ENCODE measurements at regions not wholly inside any gene's neighbourhood (a gene's known extent, or its start where the extent isn't known, plus 50 kb on each side); places are given as distances from the start of the nearest gene placed in this dataset.

DNA sequence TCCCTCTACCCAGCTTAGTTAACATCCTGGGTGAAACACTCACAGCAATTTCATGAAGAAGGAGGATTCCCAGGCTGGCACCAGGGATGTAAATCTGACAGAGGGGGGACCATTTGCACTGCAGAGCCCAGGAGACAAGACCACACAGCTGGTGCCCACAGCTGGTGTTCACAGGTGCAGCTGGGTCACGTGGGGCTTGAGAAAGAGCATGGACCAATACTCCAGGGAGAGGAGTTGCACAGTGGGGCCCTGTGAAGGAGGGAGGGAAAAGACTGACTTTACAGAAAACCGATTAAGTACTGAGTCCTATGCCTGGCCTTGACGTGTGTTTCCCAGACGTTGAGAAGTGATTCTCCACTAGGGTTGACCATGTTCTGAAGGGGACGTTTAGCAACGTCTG lies 1316.7 kb upstream of the TMEM132C start:
- Histone ChIP-seq H4K91ac (ENCODE audit: insufficient read length, low read depth, low read length) (no peak overlapping the region), H3K9ac (ENCODE audit: extremely low read depth, insufficient read length, low read length) (no peak overlapping the region), H3K56ac (ENCODE audit: insufficient read length, low read depth, low read length) (no peak overlapping the region), H3K18ac (ENCODE audit: insufficient read length, low read depth, low read length) (no peak overlapping the region), H3K4me2 (ENCODE audit: insufficient read depth, insufficient read length, low read length) (no peak overlapping the region), H3K27me3 (ENCODE audit: insufficient read depth, low read length) (no peaks in the 10 kb centered on the region), H2BK120ac (ENCODE audit: low read depth, low read length, poor library complexity, severe bottlenecking) (no peak overlapping the region), H3K79me2 (ENCODE audit: insufficient read depth, low read length) (no peaks in the 10 kb centered on the region), H3K27ac (ENCODE audit: insufficient read length, low read depth, low read length) (no peak overlapping the region), H2AFZ (ENCODE audit: low read length) (no peak overlapping the region), H3K79me1 (ENCODE audit: insufficient read depth, low read depth, low read length, poor library complexity, severe bottlenecking) (no peaks in the 10 kb centered on the region), H3K14ac (ENCODE audit: insufficient read depth, low read length) (no peak overlapping the region; the same call in 1 of the 2 replicates), H3K4ac (ENCODE audit: low read depth, low read length) (no peak overlapping the region), H2BK20ac (ENCODE audit: low read depth, low read length, poor library complexity, severe bottlenecking) (no peak overlapping the region), H3K9me3 (ENCODE audit: control insufficient read depth, low read depth, low read length) (no peaks in the 10 kb centered on the region), H3T11ph (ENCODE audit: low read length) (no peak overlapping the region), H3K4me1 (ENCODE audit: insufficient read depth, low read length) (no peaks in the 10 kb centered on the region; the same call in 1 of the 2 replicates), H4K5ac (ENCODE audit: insufficient read length, low read depth, low read length) (no peak overlapping the region), H2BK15ac (ENCODE audit: low read depth, low read length) (no peak overlapping the region), H4K8ac (replicated peaks; ENCODE audit: insufficient read length, low read depth, low read length) (no peak overlapping the region), H3K23me2 (ENCODE audit: insufficient read length, low read depth, low read length, poor library complexity, severe bottlenecking) (no peaks in the 10 kb centered on the region), H2AK5ac (ENCODE audit: insufficient read length, low read length) (no peak overlapping the region), H2BK5ac (ENCODE audit: insufficient read length, low read length) (no peak overlapping the region), H2BK12ac (ENCODE audit: insufficient read length, low read depth, low read length) (no peak overlapping the region), H3K23ac (ENCODE audit: insufficient read length, low read depth, low read length) (no peak overlapping the region), H4K20me1 (ENCODE audit: control insufficient read depth, insufficient read depth, insufficient read length) (no peaks in the 10 kb centered on the region)
- TF ChIP-seq, protein P1, sequence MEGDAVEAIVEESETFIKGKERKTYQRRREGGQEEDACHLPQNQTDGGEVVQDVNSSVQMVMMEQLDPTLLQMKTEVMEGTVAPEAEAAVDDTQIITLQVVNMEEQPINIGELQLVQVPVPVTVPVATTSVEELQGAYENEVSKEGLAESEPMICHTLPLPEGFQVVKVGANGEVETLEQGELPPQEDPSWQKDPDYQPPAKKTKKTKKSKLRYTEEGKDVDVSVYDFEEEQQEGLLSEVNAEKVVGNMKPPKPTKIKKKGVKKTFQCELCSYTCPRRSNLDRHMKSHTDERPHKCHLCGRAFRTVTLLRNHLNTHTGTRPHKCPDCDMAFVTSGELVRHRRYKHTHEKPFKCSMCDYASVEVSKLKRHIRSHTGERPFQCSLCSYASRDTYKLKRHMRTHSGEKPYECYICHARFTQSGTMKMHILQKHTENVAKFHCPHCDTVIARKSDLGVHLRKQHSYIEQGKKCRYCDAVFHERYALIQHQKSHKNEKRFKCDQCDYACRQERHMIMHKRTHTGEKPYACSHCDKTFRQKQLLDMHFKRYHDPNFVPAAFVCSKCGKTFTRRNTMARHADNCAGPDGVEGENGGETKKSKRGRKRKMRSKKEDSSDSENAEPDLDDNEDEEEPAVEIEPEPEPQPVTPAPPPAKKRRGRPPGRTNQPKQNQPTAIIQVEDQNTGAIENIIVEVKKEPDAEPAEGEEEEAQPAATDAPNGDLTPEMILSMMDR (conservative IDR thresholded peaks at IDR 0.05) = no peak
- WGBS (ENCODE audit: extremely low coverage, insufficient read length, low lambda C conversion rate) = no CpG with 5 or more reads among the region's 6 CpGs
- H3K4me1 Mint-ChIP-seq = 0 out of 4 replicates have a peak, but pooled peaks cover 3 to 5% of the 10 kb centered on the region in 2 experiments
- no peak overlapping the region for H3K27ac Mint-ChIP-seq
- no peak for DNase-seq
- no peaks in the 10 kb centered on the region for H3K27me3 Mint-ChIP-seq (ENCODE audit: low read depth)
- H3K36me3 Mint-ChIP-seq (ENCODE audit: insufficient read depth in 1 of 3, low read depth in 3 of 3) = no peaks in the 10 kb centered on the region
- no peak overlapping the region for H3K4me3 Mint-ChIP-seq
- H3K9me3 Mint-ChIP-seq = no peaks in the 10 kb centered on the region

Data from H9 (cell line).